WTC11 (cell line): ENCODE measurements at regions not wholly inside any gene's neighbourhood (a gene's known extent, or its start where the extent isn't known, plus 50 kb on each side); places are given as distances from the start of the nearest gene placed in this dataset.

Experiments
- ATAC-seq: fragments of 200-7000 bp; cut with Tn5 transposase; 2 replicates; pipeline ENCODE4 v1.10.0; 2021; ENCODE audit warnings: mild to moderate bottlenecking, moderate library complexity
- CTCF ChIA-PET: fragments of 300-600 bp; sonication (Branson Sonifier 250); formaldehyde crosslinking; loops from one replicate; lab custom pipeline; 2021; ENCODE audit warnings: antibody characterized with exemption; lab: Charles Lee
- POLR2A ChIA-PET: fragments of 350-600 bp; sonication (Branson Sonifier 250); formaldehyde crosslinking; loops from one replicate; lab custom pipeline; 2021; ENCODE audit warnings: antibody characterized with exemption; lab: Charles Lee
- DNase-seq: peaks from one replicate; pipeline ENCODE4 v3.0.0; 2021; ENCODE audit warnings: low spot score
- H3K27ac Mint-ChIP-seq: 2 replicates; pipeline ENCODE4 v1.8.0; 2021; ENCODE audit warnings: mixed read lengths
- H3K27me3 Mint-ChIP-seq: 2 replicates; pipeline ENCODE4 v1.8.0; 2021; ENCODE audit warnings: low read depth, mild to moderate bottlenecking, moderate library complexity, mixed read lengths
- H3K36me3 Mint-ChIP-seq: 2 replicates; pipeline ENCODE4 v1.8.0; 2021; ENCODE audit warnings: mixed read lengths
- H3K4me1 Mint-ChIP-seq: 2 replicates; pipeline ENCODE4 v1.8.0; 2022; ENCODE audit warnings: mixed read lengths
- H3K4me3 Mint-ChIP-seq: 2 replicates; pipeline ENCODE4 v1.8.0; 2021; ENCODE audit warnings: mild to moderate bottlenecking, moderate library complexity, mixed read lengths
- H3K9me3 Mint-ChIP-seq: 2 replicates; pipeline ENCODE4 v1.8.0; 2021; ENCODE audit warnings: mixed read lengths
- AR ChIP-seq: fragments of 250-450 bp; sonication (Bioruptor Pico); IDR thresholded peaks from 2 replicates; pipeline ENCODE4 v1.9.0; 2021; ENCODE audit warnings: mild to moderate bottlenecking
- CREB1 ChIP-seq: sonication (generic); formaldehyde crosslinking; IDR thresholded peaks from 2 replicates; pipeline ENCODE4 v1.8.0; 2023; ENCODE audit warnings: mild to moderate bottlenecking, missing genetic modification reagents
- E2F1 ChIP-seq: sonication (generic); formaldehyde crosslinking; IDR thresholded peaks from 2 replicates; pipeline ENCODE4 v1.8.0; 2022; ENCODE audit warnings: mild to moderate bottlenecking, missing genetic modification reagents
- ELF4 ChIP-seq: sonication (generic); formaldehyde crosslinking; IDR thresholded peaks from 2 replicates; pipeline ENCODE4 v1.8.1; 2022; ENCODE audit warnings: low read depth, mild to moderate bottlenecking, moderate library complexity, missing genetic modification reagents
- EMX1 ChIP-seq: fragments of 250-450 bp; sonication (Bioruptor Pico); IDR thresholded peaks from 2 replicates; pipeline ENCODE4 v1.8.0; 2021; ENCODE audit warnings: mild to moderate bottlenecking
- FOXJ3 ChIP-seq: sonication (generic); formaldehyde crosslinking; IDR thresholded peaks from 2 replicates; pipeline ENCODE4 v1.9.0; 2021; ENCODE audit warnings: missing genetic modification reagents, mild to moderate bottlenecking, borderline replicate concordance
- NFATC4 ChIP-seq: fragments of 250-450 bp; sonication (Bioruptor Pico); IDR thresholded peaks from 2 replicates; pipeline ENCODE4 v1.9.0; 2021; ENCODE audit warnings: mild to moderate bottlenecking
- OVOL2 ChIP-seq: fragments of 250-450 bp; sonication (Bioruptor Pico); IDR thresholded peaks from 2 replicates; pipeline ENCODE4 v1.9.0; 2021; ENCODE audit warnings: mild to moderate bottlenecking, borderline replicate concordance
- RELA ChIP-seq: sonication (generic); formaldehyde crosslinking; IDR thresholded peaks from 2 replicates; pipeline ENCODE4 v1.8.1; 2022; ENCODE audit warnings: missing genetic modification reagents, mild to moderate bottlenecking, borderline replicate concordance
- RORB ChIP-seq: fragments of 250-450 bp; sonication (Bioruptor Pico); IDR thresholded peaks from 2 replicates; pipeline ENCODE4 v1.9.0; 2021; ENCODE audit warnings: mild to moderate bottlenecking
- SMAD3 ChIP-seq: sonication (generic); formaldehyde crosslinking; IDR thresholded peaks from 2 replicates; pipeline ENCODE4 v1.8.0; 2022; ENCODE audit warnings: missing genetic modification reagents, mild to moderate bottlenecking, borderline replicate concordance
- STAT6 ChIP-seq: sonication (generic); formaldehyde crosslinking; conservative IDR thresholded peaks from 2 replicates; pipeline ENCODE4 v1.8.1; 2023; ENCODE audit warnings: mild to moderate bottlenecking, low read depth, missing genetic modification reagents, moderate library complexity
- ZNF317 ChIP-seq: sonication (generic); formaldehyde crosslinking; IDR thresholded peaks from 2 replicates; pipeline ENCODE4 v1.8.1; 2023; ENCODE audit warnings: low read depth, mild to moderate bottlenecking, moderate library complexity, missing genetic modification reagents, borderline replicate concordance
- ZNF416 ChIP-seq: fragments of 250-450 bp; sonication (Bioruptor Pico); IDR thresholded peaks from 2 replicates; pipeline ENCODE4 v1.9.0; 2021; ENCODE audit warnings: mild to moderate bottlenecking, inconsistent platforms
- ZNF512 ChIP-seq: sonication (generic); formaldehyde crosslinking; IDR thresholded peaks from 2 replicates; pipeline ENCODE4 v1.8.1; 2022; ENCODE audit warnings: missing genetic modification reagents, borderline replicate concordance
- ZNF532 ChIP-seq: fragments of 250-450 bp; sonication (Bioruptor Pico); IDR thresholded peaks from 2 replicates; pipeline ENCODE4 v1.9.0; 2021; ENCODE audit warnings: mild to moderate bottlenecking, borderline replicate concordance
- ZNF671 ChIP-seq: fragments of 250-450 bp; sonication (Bioruptor Pico); IDR thresholded peaks from 2 replicates; pipeline ENCODE4 v1.8.0; 2021; ENCODE audit warnings: mild to moderate bottlenecking

- no peak overlapping the region for H3K4me3 Mint-ChIP-seq
- no peak for TF ChIP-seq ZNF416
- no peak for TF ChIP-seq ELF4
- no peak for TF ChIP-seq AR (CRISPR knock-in tag)
- TF ChIP-seq ZNF671 (CRISPR knock-in tag) = no peak
- TF ChIP-seq ZNF512 (CRISPR knock-in tag) = no peak
- TF ChIP-seq SMAD3 (CRISPR knock-in tag) = no peak
- TF ChIP-seq, all 79 proteins: peak for 0
- Mint-ChIP-seq H3K36me3 (no peaks in the 10 kb centered on the region), H3K27ac (no peak overlapping the region), H3K9me3 (no peaks in the 10 kb centered on the region), H3K27me3 (no peaks in the 10 kb centered on the region; the same call in 1 of the 2 replicates), H3K4me1 (peaks cover 4% of the 10 kb centered on the region; the same call in 1 of the 2 replicates)
- no peak for ATAC-seq
- DNase-seq = no peak
- ChIA-PET POLR2A (no interaction called here), CTCF (no interaction called here)
These were observed 333.1 kb downstream of the KCNRG start for GRCh38 chr13:50348371-50348770.

- no peaks in the 10 kb centered on the region; the same call in 1 of the 2 replicates for H3K27me3 Mint-ChIP-seq
- no peaks in the 10 kb centered on the region for H3K9me3 Mint-ChIP-seq
- CTCF ChIA-PET = no interaction called here
- POLR2A ChIA-PET = no interaction called here
- no peak for ATAC-seq
- H3K4me3 Mint-ChIP-seq = no peak overlapping the region
- peaks cover 6% of the 10 kb centered on the region for H3K4me1 Mint-ChIP-seq
- H3K27ac Mint-ChIP-seq = no peak overlapping the region
- TF ChIP-seq NFATC4 (CRISPR knock-in tag) = no peak
- TF ChIP-seq ZNF532 (CRISPR knock-in tag) = no peak
- no peak for TF ChIP-seq OVOL2 (CRISPR knock-in tag)
- no peak for TF ChIP-seq RELA (CRISPR knock-in tag)
- TF ChIP-seq RORB (CRISPR knock-in tag) = no peak
- TF ChIP-seq CREB1 (CRISPR knock-in tag) = no peak
- TF ChIP-seq ZNF317 (CRISPR knock-in tag) = no peak
- no peak for TF ChIP-seq E2F1 (CRISPR knock-in tag)
- TF ChIP-seq STAT6 (CRISPR knock-in tag) = no peak
- TF ChIP-seq EMX1 (CRISPR knock-in tag) = no peak
- TF ChIP-seq FOXJ3 (CRISPR knock-in tag) = no peak
- no peaks in the 10 kb centered on the region for H3K36me3 Mint-ChIP-seq
- DNase-seq = no peak
These were observed 337.7 kb downstream of the KCNRG start for GRCh38 chr13:50352720-50353480.
